Mesothelial cell of epicardium (in vitro differentiated cells): ENCODE measurements at regions not wholly inside any gene's neighbourhood (a gene's known extent, or its start where the extent isn't known, plus 50 kb on each side); places are given as distances from the start of the nearest gene placed in this dataset.

ENCODE experiments used
- DNase-seq, 2 experiments: peaks; one replicate each; pipeline ENCODE4 v3.0.0; 2021; ENCODE audit warnings: low spot score in 2 of 2; ENCODE audit not compliant: unreplicated experiment in 2 of 2
- H3K27ac Mint-ChIP-seq: 2 replicates; pipeline ENCODE4 v1.8.0; 2021; ENCODE audit warnings: mixed read lengths
- H3K27me3 Mint-ChIP-seq: 2 replicates; pipeline ENCODE4 v1.8.0; 2021; ENCODE audit warnings: low read depth, mixed read lengths
- H3K36me3 Mint-ChIP-seq: 2 replicates; pipeline ENCODE4 v1.8.0; 2021; ENCODE audit warnings: mixed read lengths
- H3K4me1 Mint-ChIP-seq: 2 replicates; pipeline ENCODE4 v1.8.0; 2021; ENCODE audit warnings: mixed read lengths
- H3K4me3 Mint-ChIP-seq: 2 replicates; pipeline ENCODE4 v1.8.0; 2021; ENCODE audit warnings: mild to moderate bottlenecking, moderate library complexity, mixed read lengths
- H3K9me3 Mint-ChIP-seq: 2 replicates; pipeline ENCODE4 v1.8.0; 2021; ENCODE audit warnings: mixed read lengths
- TF ChIP-seq, protein P1 (sequence below): fragments of 200-600 bp; sonication (generic); IDR thresholded peaks from one replicate; pipeline ENCODE4 v1.5.0; 2021; ENCODE audit warnings: antibody characterized with exemption; ENCODE audit not compliant: unreplicated experiment

- H3K9me3 Mint-ChIP-seq = peaks cover 34% of the 10 kb centered on the region
These were observed 228.0 kb downstream of the CD109 start for GRCh38 chr6:73923905-73924485.

DNA sequence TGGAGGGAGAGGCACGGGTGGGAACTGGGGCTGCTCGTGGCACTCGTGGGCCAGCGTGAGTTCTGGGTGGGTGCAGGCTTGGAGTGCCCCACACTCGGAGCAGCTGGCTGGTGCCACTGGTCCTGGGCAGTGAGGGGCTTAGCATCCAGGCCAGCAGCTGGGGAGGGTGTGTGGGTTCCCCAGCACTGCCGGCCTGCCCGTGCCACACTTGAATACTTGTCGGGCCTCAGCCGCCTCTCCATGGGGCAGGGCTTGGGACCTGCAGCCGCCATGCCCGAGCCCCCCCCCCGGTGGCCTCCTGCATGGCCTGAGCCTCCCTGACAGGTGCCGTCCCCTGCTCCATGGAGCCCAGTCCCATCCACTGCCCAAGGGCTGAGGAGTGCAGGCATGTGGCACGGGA, 207.2 kb downstream of the CD109 start:
- no peak for DNase-seq
- peaks cover 43% of the 10 kb centered on the region for H3K9me3 Mint-ChIP-seq
- TF ChIP-seq, protein P1, sequence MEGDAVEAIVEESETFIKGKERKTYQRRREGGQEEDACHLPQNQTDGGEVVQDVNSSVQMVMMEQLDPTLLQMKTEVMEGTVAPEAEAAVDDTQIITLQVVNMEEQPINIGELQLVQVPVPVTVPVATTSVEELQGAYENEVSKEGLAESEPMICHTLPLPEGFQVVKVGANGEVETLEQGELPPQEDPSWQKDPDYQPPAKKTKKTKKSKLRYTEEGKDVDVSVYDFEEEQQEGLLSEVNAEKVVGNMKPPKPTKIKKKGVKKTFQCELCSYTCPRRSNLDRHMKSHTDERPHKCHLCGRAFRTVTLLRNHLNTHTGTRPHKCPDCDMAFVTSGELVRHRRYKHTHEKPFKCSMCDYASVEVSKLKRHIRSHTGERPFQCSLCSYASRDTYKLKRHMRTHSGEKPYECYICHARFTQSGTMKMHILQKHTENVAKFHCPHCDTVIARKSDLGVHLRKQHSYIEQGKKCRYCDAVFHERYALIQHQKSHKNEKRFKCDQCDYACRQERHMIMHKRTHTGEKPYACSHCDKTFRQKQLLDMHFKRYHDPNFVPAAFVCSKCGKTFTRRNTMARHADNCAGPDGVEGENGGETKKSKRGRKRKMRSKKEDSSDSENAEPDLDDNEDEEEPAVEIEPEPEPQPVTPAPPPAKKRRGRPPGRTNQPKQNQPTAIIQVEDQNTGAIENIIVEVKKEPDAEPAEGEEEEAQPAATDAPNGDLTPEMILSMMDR = no peak
- no peak overlapping the region for H3K27ac Mint-ChIP-seq
- no peaks in the 10 kb centered on the region for H3K4me1 Mint-ChIP-seq
- H3K27me3 Mint-ChIP-seq = no peaks in the 10 kb centered on the region
- no peak overlapping the region for H3K4me3 Mint-ChIP-seq
- H3K36me3 Mint-ChIP-seq = peaks cover 3% of the 10 kb centered on the region

More at GRCh38 chr6:73923905-73924485, 228.0 kb downstream of the CD109 start:
- no peaks in the 10 kb centered on the region for H3K4me1 Mint-ChIP-seq
- TF ChIP-seq, protein P1 = no peak
- H3K27me3 Mint-ChIP-seq = no peaks in the 10 kb centered on the region
- H3K4me3 Mint-ChIP-seq = no peak overlapping the region
- no peaks in the 10 kb centered on the region for H3K36me3 Mint-ChIP-seq
- DNase-seq = no peak
- no peak overlapping the region for H3K27ac Mint-ChIP-seq

- TF ChIP-seq, protein P1 = no peak
- Mint-ChIP-seq H3K4me1 (no peaks in the 10 kb centered on the region), H3K4me3 (no peak overlapping the region), H3K36me3 (peaks cover 3% of the 10 kb centered on the region), H3K9me3 (peaks cover 39% of the 10 kb centered on the region), H3K27ac (no peak overlapping the region), H3K27me3 (no peaks in the 10 kb centered on the region)
- no peak for DNase-seq
These were observed 206.0 kb downstream of the CD109 start for GRCh38 chr6:73901986-73902385.

DNA sequence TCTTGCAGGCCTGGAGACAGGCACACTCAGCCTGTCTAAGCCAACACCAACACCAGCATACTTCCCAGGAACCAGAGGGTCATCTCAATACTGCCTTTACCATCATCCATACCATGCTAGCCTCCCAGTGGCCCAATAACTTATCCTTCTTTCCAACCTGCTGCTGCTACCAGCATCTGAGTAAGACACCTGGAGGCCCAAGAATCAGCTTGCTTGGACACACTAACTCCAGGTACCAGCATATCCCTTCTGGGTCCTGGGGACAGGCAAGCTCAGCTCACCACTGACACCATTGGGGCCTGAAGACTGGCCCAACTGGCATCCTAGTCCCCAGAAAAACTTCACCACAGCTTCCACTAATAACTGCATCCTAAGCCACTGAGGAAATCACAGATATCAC, 205.3 kb downstream of the CD109 start:
- DNase-seq = no peak
- Mint-ChIP-seq H3K27me3 (no peaks in the 10 kb centered on the region), H3K4me3 (no peak overlapping the region), H3K27ac (no peak overlapping the region), H3K4me1 (no peaks in the 10 kb centered on the region), H3K36me3 (peaks cover 3% of the 10 kb centered on the region), H3K9me3 (peaks cover 38% of the 10 kb centered on the region)
- TF ChIP-seq, protein P1 = no peak

DNA sequence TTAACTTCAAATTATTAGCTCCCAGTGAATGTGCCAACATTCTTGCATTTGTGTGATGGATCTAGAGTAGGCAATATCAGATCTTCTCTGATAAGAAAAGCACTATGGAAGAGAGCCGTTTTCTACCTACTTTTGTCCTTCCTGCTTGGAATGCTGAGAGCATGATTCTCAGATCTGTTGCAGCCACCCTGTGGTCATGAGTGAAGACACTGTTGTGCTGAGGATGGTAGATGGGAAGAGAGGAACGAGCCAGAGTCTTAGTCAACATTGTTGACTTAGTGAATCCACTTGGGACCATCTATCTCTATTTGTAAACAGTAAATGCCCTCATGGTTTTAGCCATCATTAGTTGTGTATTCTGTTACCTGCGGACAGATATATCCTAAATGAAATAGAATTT, 202.6 kb downstream of the CD109 start:
- TF ChIP-seq, protein P1 = no peak
- no peaks in the 10 kb centered on the region for H3K27me3 Mint-ChIP-seq
- H3K36me3 Mint-ChIP-seq = peaks cover 3% of the 10 kb centered on the region

DNA sequence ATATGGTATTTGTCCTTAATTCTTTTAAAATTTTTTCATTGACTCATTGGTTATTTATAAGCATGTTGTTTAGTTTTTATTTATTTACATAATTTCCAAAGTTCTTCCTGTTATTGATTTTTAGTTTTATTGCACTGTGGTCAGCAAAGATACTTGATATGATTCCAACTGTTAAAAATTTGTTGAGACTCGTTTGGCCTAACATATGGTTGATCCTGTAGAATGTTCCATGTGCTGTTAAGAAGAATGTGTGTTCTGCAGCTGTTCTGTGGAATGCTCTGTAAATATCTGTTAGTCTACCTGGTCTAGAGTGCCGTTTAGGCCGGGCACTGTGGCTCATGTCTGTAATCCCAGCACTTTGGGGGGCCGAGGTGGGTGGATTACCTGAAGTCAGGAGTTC, 197.7 kb downstream of the CD109 start:
- Mint-ChIP-seq H3K9me3 (no peaks in the 10 kb centered on the region), H3K4me1 (no peaks in the 10 kb centered on the region), H3K27ac (no peak overlapping the region), H3K27me3 (no peaks in the 10 kb centered on the region), H3K36me3 (no peaks in the 10 kb centered on the region), H3K4me3 (no peak overlapping the region)
- TF ChIP-seq, protein P1 = no peak
- no peak for DNase-seq

More for the DNA sequence above, 202.6 kb downstream of the CD109 start:
- Mint-ChIP-seq H3K9me3 (peaks cover 20% of the 10 kb centered on the region), H3K27ac (no peak overlapping the region), H3K4me3 (no peak overlapping the region), H3K4me1 (no peaks in the 10 kb centered on the region)
- DNase-seq = no peak
